ENCODE measurements at regions not wholly inside any gene's neighbourhood (a gene's known extent, or its start where the extent isn't known, plus 50 kb on each side); places are given as distances from the start of the nearest gene placed in this dataset.
"Not testable (repeated sequence)": the region's sequence is repeated elsewhere in the genome, so short reads cannot be mapped to it uniquely, and the experiment has no call there.

GRCh38 chr15:47887241-47887800 is 170.0 kb downstream of the SEMA6D start:
- DNase-seq (ENCODE audit: low read depth), result no peak

GRCh38 chr15:47888385-47889100 is 171.2 kb downstream of the SEMA6D start:
- no peak for DNase-seq (ENCODE audit: low read depth)

GRCh38 chr15:47890397-47891150 is 173.3 kb downstream of the SEMA6D start:
- DNase-seq (ENCODE audit: low read depth), result no peak

- no peak for DNase-seq (ENCODE audit: low read depth)
Observed at GRCh38 chr15:47897525-47897924, 180.2 kb downstream of the SEMA6D start.

GRCh38 chr15:47900751-47901150 is 183.4 kb downstream of the SEMA6D start:
- DNase-seq (ENCODE audit: low read depth), result no peak

GRCh38 chr15:47903368-47903767 is 186.1 kb downstream of the SEMA6D start:
- DNase-seq (ENCODE audit: low read depth), result no peak

GRCh38 chr15:47908486-47908885 is 191.2 kb downstream of the SEMA6D start:
- DNase-seq (ENCODE audit: low read depth), result no peak

- DNase-seq (ENCODE audit: low read depth), result peak; percentile 30
Observed at GRCh38 chr15:47908950-47909670, 191.8 kb downstream of the SEMA6D start.

- not testable (repeated sequence) for DNase-seq (ENCODE audit: low read depth)
Observed at GRCh38 chr15:47912910-47913309, 195.6 kb downstream of the SEMA6D start.

GRCh38 chr15:47917881-47918280 is 200.6 kb downstream of the SEMA6D start:
- no peak for DNase-seq (ENCODE audit: low read depth)

GRCh38 chr15:47918877-47919276 is 201.6 kb downstream of the SEMA6D start:
- DNase-seq (ENCODE audit: low read depth), result no peak

- no peak for DNase-seq (ENCODE audit: low read depth)
Observed at GRCh38 chr15:47924381-47924780, 196.4 kb upstream of the SLC24A5 start.

GRCh38 chr15:47929138-47929803 is 191.5 kb upstream of the SLC24A5 start:
- DNase-seq (ENCODE audit: low read depth), result no peak

GRCh38 chr15:47932261-47932660 is 188.5 kb upstream of the SLC24A5 start:
- no peak for DNase-seq (ENCODE audit: low read depth)

- no peak for DNase-seq (ENCODE audit: low read depth)
Observed at GRCh38 chr15:47932951-47933641, 187.7 kb upstream of the SLC24A5 start.

GRCh38 chr15:47933865-47934264 is 186.9 kb upstream of the SLC24A5 start:
- no peak for DNase-seq (ENCODE audit: low read depth)

GRCh38 chr15:47934342-47934741 is 186.4 kb upstream of the SLC24A5 start:
- DNase-seq (ENCODE audit: low read depth), result no peak

GRCh38 chr15:47937834-47938233 is 183.0 kb upstream of the SLC24A5 start:
- DNase-seq (ENCODE audit: low read depth), result no peak

- DNase-seq (ENCODE audit: low read depth), result no peak
Observed at GRCh38 chr15:47944637-47945288, 176.0 kb upstream of the SLC24A5 start.

- no peak for DNase-seq (ENCODE audit: low read depth)
Observed at GRCh38 chr15:47945872-47946650, 174.7 kb upstream of the SLC24A5 start.
